Peyer's patch (tissue), 4 donors: ENCODE measurements at regions not wholly inside any gene's neighbourhood (a gene's known extent, or its start where the extent isn't known, plus 50 kb on each side); places are given as distances from the start of the nearest gene placed in this dataset.

Source experiments
- CTCF ChIP-seq, 6 experiments: fragments of 450-650 bp in 4 of 6; fragments of 200-600 bp in 2 of 6; sonication (generic) in 1 of 6; IDR thresholded peaks; one replicate each; pipeline ENCODE4 v1.5.1; 2017 to 2019; ENCODE audit warnings: antibody characterized with exemption in 6 of 6, mild to moderate bottlenecking in 3 of 6, moderate library complexity in 1 of 6
- POLR2A ChIP-seq, 2 donors: fragments of 450-650 bp; IDR thresholded peaks; one replicate each; pipeline ENCODE4 v1.5.1; 2017; ENCODE audit warnings: antibody characterized with exemption in 2 of 2, mild to moderate bottlenecking in 2 of 2, moderate library complexity in 2 of 2

GRCh38 chr11:112806876-112807275, 154.3 kb upstream of the NCAM1 start:
- TF ChIP-seq CTCF (IDR thresholded peaks at IDR 0.05): no peak
- TF ChIP-seq POLR2A (IDR thresholded peaks at IDR 0.05): no peak
